ENCODE measurements at regions not wholly inside any gene's neighbourhood (a gene's known extent, or its start where the extent isn't known, plus 50 kb on each side); places are given as distances from the start of the nearest gene placed in this dataset.
A peak's percentile ranks its signal among the peaks of the same experiment; 100 is the strongest.

DNA sequence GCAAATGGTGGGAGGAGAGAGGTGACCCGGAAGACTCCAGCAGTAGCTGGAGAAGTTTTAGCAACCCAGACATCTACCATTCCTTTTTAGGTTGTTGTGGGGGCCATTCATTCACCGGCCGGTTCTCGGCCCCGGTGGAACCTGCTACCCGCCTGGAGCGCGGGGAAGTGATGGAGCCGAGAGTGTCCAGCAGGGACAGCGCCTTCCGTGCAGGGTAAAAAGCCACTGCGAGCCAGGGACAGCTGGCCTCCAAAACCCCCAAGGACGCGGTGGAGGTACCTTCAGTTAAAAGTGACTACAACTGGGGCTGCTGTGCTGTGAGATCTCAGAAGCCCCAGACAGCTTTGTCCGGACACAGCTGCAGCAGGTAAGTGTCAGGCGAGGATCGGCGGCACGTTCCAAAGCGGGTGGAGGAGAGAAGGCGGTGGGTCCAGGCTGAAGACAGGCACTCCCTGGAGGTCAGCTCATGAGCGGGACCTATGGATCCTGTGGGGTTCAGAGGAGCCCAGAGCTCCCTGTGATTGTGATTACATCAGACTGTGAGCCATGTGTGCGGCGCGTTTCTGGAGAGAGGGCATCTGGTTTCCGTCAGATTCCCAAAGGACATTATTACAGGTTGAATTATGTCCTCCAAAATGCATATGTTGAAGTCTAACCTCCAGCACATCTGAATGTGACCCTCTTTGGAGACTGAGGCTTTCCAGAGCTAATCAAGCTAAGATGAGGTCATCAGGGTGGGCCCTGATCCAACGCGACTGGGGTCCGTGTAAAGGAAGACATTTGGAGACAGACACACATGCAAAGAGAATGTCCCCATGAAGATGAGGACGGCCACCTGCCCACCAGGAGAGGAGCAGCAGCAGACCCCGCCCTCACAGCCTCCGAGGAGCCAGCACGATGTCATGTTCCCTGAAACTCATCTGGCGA lies 276.3 kb downstream of the EIPR1 start:
- DNase-seq: no peak
- Mint-ChIP-seq H3K27me3 (ENCODE audit: low read depth, poor library complexity) (peaks cover 7% of the 10 kb centered on the region), H3K27ac (peak overlapping the region; percentile 83), H3K36me3 (ENCODE audit: low read depth) (peaks cover 5% of the 10 kb centered on the region), H3K4me3 (no peak overlapping the region), H3K4me1 (peaks cover 59% of the 10 kb centered on the region), H3K9me3 (no peaks in the 10 kb centered on the region)
- TF ChIP-seq, protein P1, sequence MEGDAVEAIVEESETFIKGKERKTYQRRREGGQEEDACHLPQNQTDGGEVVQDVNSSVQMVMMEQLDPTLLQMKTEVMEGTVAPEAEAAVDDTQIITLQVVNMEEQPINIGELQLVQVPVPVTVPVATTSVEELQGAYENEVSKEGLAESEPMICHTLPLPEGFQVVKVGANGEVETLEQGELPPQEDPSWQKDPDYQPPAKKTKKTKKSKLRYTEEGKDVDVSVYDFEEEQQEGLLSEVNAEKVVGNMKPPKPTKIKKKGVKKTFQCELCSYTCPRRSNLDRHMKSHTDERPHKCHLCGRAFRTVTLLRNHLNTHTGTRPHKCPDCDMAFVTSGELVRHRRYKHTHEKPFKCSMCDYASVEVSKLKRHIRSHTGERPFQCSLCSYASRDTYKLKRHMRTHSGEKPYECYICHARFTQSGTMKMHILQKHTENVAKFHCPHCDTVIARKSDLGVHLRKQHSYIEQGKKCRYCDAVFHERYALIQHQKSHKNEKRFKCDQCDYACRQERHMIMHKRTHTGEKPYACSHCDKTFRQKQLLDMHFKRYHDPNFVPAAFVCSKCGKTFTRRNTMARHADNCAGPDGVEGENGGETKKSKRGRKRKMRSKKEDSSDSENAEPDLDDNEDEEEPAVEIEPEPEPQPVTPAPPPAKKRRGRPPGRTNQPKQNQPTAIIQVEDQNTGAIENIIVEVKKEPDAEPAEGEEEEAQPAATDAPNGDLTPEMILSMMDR (IDR thresholded peaks at IDR 0.05): no peak

DNA sequence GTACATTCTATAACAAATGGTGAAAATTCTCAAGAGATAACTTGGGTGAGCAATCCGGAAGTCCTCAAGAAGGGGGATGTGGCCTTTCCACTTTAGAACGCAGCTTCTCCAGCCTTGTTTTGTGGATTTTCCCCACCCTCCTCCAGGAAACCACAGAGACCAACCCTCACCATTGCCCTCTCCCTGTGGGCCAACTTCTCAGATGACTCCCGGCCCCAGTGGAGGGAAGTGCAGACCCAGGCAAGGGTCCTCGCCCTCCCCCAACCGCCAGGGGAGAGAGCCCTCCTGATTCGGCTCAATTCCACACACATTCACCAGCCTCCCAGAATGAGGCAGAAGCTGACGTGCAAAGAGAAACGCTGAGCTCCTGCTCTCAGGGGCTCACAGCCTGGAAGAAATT lies 277.2 kb downstream of the EIPR1 start:
- peaks cover 3% of the 10 kb centered on the region for H3K27me3 Mint-ChIP-seq (ENCODE audit: low read depth, poor library complexity)
- no peak for DNase-seq
- TF ChIP-seq, protein P1 (IDR thresholded peaks at IDR 0.05): no peak
- peaks cover 59% of the 10 kb centered on the region for H3K4me1 Mint-ChIP-seq
- H3K36me3 Mint-ChIP-seq (ENCODE audit: low read depth): peaks cover 5% of the 10 kb centered on the region
- H3K4me3 Mint-ChIP-seq: no peak overlapping the region
- H3K27ac Mint-ChIP-seq: no peak overlapping the region
- no peaks in the 10 kb centered on the region for H3K9me3 Mint-ChIP-seq

GRCh38 chr2:3099860-3100234 lies 277.8 kb downstream of the EIPR1 start:
- TF ChIP-seq, protein P1 (IDR thresholded peaks at IDR 0.05): no peak
- Mint-ChIP-seq H3K4me1 (peaks cover 58% of the 10 kb centered on the region), H3K27me3 (ENCODE audit: low read depth, poor library complexity) (peaks cover 3% of the 10 kb centered on the region), H3K4me3 (no peak overlapping the region), H3K9me3 (no peaks in the 10 kb centered on the region), H3K27ac (no peak overlapping the region), H3K36me3 (ENCODE audit: low read depth) (peaks cover 5% of the 10 kb centered on the region)
- no peak for DNase-seq

DNA sequence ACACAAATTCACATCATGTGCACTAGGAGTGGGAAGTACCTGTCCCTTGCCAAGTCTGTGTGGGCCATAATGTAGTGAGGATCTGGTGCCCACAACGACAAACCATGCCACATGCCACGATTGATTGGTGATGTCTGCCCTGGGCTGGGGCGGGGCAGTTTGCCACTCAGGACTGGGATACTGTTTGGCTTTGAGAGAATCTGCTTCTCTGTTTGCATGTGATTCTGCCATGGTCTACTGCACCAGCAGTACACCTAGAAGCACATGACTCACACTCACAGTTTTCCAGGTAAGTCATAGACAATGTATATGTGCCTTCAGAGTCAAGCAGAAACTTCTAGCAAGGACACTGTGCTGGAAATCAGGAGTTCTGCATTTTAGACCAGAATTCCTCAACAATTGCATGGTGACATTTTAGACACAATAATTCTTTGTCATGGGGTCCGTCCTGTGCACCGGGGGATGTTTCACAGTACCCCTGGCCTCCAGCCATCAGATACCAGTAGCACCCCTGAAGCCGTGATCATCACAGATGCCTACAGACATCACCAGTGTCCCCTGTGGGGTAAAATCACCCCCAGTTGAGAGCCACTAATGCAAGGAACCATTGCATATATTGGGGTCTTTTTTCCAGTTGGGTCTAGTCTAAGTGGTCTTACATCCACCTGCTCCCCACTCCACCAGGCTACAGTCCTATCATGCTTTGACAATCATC lies 278.3 kb downstream of the EIPR1 start:
- Mint-ChIP-seq H3K4me3 (no peak overlapping the region), H3K9me3 (no peaks in the 10 kb centered on the region), H3K27me3 (ENCODE audit: low read depth, poor library complexity) (peaks cover under 1% of the 10 kb centered on the region), H3K27ac (no peak overlapping the region), H3K4me1 (peaks cover 53% of the 10 kb centered on the region), H3K36me3 (ENCODE audit: low read depth) (peaks cover 5% of the 10 kb centered on the region)
- no peak for DNase-seq
- TF ChIP-seq, protein P1 (IDR thresholded peaks at IDR 0.05): no peak

DNA sequence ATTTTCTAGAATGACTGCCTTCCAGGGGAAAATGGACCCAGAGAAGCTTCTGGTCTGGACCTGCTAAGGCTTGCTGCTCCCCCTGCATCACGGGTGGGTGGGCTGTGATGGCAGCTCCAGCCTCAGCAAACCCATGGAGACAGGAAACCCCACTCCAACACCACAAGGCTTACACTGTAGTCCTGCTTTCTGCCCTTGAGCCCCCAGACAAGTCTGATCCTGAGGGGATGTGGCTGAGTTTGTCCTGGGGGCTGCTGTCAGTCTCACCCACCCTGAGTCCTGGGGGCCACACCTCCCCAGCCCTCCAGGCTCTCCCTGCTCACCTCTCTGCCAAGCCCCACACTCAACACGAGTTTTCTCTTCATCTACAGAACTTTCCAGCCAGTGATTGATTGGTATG lies 279.4 kb downstream of the EIPR1 start:
- no peak for DNase-seq
- no peaks in the 10 kb centered on the region for H3K27me3 Mint-ChIP-seq (ENCODE audit: low read depth, poor library complexity)
- TF ChIP-seq, protein P1 (IDR thresholded peaks at IDR 0.05): no peak
- peaks cover 5% of the 10 kb centered on the region for H3K36me3 Mint-ChIP-seq (ENCODE audit: low read depth)
- H3K27ac Mint-ChIP-seq: no peak overlapping the region
- H3K4me3 Mint-ChIP-seq: no peak overlapping the region
- peaks cover 42% of the 10 kb centered on the region for H3K4me1 Mint-ChIP-seq
- no peaks in the 10 kb centered on the region for H3K9me3 Mint-ChIP-seq

Measured in nephron progenitor cell (in vitro differentiated cells).